HG02678 (cell line): ENCODE measurements at regions not wholly inside any gene's neighbourhood (a gene's known extent, or its start where the extent isn't known, plus 50 kb on each side); places are given as distances from the start of the nearest gene placed in this dataset.

Experiments used
- ATAC-seq: cut with Tn5 transposase; IDR thresholded peaks from one replicate; pipeline ENCODE4 v1.9.1; 2021; ENCODE audit warnings: mild to moderate bottlenecking, moderate library complexity; ENCODE audit not compliant: unreplicated experiment

DNA sequence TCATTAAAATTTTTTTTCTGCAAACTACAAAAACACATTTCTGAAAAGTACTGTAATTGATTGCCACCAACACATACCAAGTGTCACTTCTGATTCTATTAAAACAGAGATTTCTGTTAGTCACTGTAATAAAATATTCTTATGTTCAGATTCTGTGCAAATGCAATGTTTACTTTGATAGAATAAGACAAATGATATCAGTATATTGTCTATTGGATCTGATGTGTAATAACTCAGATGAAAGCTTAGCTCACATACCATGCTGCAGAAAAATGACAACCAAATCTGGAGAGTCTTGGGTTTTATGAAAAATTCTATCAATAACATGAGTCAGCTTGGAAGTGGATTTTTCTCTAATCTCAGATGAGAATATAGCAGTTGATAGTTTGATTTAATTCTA lies 963.8 kb upstream of the B3GALT2 start:
- no peak for ATAC-seq

- ATAC-seq, result no peak
Measured at GRCh38 chr1:194133152-194133551, 946.7 kb upstream of the B3GALT2 start.

DNA sequence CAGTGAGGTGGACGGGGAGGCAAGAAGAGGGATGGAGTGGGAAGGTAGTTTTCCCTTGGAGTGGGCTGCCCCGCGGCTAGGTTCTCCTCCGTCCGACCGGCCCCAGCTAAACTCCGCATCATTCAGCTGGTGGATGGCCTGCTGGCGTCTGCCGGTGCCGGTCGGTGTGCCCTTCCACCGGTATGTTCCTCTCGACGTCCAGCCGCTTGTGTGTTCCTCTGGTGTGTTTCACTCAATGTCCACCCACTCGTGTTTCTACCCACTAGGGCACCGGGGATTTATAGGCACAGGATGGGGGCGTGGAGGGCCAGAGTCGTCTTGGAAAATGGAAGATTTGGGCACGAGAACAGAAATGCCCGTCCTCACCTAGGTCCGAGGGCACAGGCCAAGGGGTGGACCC lies 931.7 kb upstream of the B3GALT2 start:
- ATAC-seq, result no peak

GRCh38 chr1:194117582-194117981 lies 931.2 kb upstream of the B3GALT2 start:
- no peak for ATAC-seq

DNA sequence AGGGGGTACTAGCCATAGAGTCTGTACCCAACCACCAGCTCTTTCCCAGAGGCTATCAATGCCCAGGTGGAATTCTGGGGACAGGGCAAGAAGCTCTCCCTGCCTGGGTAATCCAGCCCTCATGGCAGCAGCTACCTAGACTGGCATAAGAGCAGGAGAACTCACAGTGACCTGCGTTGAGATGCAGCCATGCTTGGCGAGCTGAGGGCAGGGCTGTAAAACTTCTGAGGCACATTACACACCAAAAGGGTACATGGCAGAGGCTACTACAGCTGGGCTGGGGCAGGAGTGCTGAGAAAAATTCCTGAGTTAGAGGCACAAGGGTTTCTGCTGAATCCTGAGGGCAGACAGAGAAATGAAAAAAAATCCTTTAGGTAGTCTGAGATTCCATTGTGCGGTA lies 927.9 kb upstream of the B3GALT2 start:
- no peak for ATAC-seq

GRCh38 chr1:194105381-194105780 lies 919.0 kb upstream of the B3GALT2 start:
- ATAC-seq, result no peak

- no peak for ATAC-seq
Measured at GRCh38 chr1:194104247-194104844, 917.9 kb upstream of the B3GALT2 start.

GRCh38 chr1:194103516-194104246 lies 917.3 kb upstream of the B3GALT2 start:
- ATAC-seq, result no peak

DNA sequence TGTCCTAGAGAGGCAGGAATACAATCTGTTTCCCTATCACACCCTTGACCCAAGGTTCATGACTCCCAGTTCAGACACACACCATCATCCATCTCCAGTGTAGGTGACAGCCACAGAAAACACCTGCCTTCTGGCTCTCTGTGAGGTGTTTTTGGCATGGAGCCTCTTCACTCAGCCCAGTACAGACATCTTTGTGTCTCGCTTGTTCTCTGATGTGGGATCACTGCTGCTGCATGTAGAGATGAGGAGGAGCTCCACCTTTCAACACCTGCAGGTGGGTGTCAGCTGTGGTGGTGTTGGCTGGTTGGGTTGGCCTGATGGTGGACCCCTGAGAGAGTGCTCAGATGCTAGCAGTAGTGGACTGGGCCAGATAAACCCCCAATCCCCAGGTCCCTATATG lies 916.7 kb upstream of the B3GALT2 start:
- ATAC-seq, result no peak

DNA sequence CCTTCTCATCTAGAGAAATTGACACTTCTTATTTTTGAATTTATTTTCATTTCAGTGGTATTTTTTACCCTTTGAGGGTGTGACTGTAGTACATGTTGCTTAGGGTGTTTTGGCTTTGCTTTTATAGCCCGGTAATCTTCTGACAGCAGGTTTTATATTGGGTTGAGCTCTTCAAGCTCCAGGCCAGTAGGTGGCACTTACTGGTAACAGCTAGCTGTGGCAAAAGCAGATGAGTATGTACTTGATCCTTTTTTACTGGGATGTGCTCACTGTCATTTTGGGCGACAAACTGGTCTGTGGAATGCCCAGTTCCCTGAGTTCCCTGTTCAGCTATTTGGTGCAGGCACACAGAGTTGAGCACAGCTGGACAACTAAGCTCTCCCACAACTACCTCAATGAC lies 916.2 kb upstream of the B3GALT2 start:
- ATAC-seq, result no peak

- no peak for ATAC-seq
Measured at GRCh38 chr1:194084755-194085154, 898.3 kb upstream of the B3GALT2 start.

DNA sequence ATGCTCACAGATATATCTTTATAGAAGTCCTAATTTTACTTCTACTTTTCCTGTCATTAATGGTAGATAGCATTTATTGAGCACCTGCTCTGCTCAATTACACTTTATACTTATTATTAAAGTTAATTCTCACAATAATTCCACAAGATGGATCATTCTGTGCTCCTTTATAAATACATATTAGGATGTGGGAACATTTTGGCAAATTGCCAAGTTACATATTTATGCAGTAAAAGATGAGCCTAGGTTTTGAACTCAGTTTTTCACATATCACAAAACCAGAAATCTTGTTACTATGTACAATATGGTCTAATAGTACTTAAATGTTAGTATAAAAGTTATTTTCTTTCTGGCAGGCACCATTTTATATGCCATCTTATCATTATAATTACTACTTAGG lies 895.0 kb upstream of the B3GALT2 start:
- no peak for ATAC-seq

DNA sequence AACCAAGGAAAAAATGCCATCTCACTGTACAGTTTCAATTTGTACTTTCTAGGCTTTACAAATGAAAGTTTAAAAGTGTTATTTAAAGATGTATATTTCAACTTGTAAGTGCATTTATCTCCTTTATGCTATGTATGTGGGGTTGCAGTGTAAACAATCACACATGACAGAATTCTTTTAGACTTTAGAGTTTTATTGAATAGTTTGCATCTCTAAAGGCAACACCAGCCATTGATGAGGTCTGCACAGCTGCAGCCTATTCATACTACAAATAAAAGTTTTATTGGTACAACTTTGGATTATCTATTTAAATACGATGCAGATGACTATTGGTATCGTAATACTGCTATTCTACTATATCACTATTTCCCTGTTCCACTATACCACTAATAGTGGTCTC lies 894.4 kb upstream of the B3GALT2 start:
- no peak for ATAC-seq

DNA sequence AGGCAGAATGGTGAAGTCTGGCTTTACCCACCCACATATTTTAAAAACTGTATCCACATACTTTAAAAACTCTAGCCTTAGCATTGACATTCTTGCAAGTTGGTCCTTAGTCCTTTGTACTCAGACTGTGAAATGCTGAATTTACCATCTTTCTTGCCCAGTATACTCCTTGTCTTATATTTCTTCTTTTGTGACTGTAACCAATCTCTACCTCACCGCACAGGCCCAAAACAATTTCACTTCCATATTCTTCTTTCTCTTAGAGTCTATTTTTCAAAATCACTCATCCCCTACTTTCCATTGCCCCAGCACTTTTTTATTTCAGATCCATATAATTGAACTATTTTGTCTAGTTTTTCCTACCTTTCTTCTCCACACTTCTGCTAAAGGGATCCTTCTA lies 892.4 kb upstream of the B3GALT2 start:
- ATAC-seq, result no peak

GRCh38 chr1:194076646-194077045 lies 890.2 kb upstream of the B3GALT2 start:
- no peak for ATAC-seq

DNA sequence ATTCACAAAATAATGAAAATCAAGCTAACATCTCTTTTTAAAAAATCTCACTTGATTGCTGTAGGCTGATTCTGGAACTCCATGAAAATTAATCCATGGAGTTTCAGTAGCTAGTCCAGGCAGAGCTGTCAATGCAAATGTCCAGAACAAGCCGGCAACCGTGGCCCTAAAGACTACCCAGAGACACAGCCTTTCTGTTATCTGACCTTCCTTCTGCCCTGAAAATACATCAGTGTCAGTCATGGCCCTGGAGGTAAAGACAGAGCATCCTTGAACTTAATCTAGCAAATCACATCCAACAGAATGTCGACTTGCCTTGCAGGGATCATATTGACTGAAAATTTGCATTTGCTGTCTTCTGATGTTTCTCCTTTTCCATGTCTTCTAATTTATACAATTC lies 887.4 kb upstream of the B3GALT2 start:
- no peak for ATAC-seq

GRCh38 chr1:194071205-194071604 lies 884.8 kb upstream of the B3GALT2 start:
- no peak for ATAC-seq

DNA sequence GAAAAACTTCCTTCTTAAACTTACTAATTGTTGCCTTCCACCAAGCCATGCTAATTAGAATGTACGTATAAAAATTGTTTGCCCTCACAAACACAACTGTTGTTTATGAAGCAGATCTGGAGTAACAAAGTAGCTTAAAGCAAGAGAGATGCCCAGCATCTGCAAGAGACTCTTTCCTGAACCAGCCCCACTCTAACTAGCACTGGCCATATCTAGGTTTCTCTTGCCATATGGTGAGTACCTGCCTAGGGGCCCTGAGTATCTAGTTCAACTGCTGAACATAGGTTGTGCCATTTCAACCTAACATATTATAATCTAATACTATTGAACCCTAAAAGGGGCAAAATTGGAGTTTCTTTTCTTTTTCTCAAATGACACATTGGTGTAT lies 883.4 kb upstream of the B3GALT2 start:
- ATAC-seq, result no peak

GRCh38 chr1:194069168-194069830 lies 882.9 kb upstream of the B3GALT2 start:
- ATAC-seq, result no peak

- no peak for ATAC-seq
Measured at GRCh38 chr1:194068446-194069167, 882.2 kb upstream of the B3GALT2 start.

- ATAC-seq, result no peak
Measured at GRCh38 chr1:194067772-194068171, 881.4 kb upstream of the B3GALT2 start.

DNA sequence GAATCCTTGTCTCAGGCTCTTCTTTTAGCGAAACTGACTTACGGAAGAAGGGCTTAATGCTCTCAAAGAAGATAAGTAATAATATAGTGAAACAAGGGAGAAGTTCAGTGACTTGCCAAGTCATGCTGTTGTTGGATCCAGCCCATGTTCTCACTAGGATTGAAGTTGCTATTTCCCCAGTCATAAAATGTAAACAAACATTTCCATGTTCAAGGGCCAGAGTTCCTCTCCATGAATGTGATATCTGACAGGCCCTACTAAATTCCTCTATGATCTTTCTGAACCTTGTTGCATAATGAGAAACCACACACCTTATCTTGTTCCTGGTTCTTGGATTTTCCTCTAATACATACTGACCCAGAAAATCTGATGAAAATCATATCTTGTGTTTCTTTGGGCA lies 876.5 kb upstream of the B3GALT2 start:
- ATAC-seq, result no peak
